Epithelial cell of esophagus (primary cell): ENCODE measurements at regions not wholly inside any gene's neighbourhood (a gene's known extent, or its start where the extent isn't known, plus 50 kb on each side); places are given as distances from the start of the nearest gene placed in this dataset.

ENCODE experiments used
- DNase-seq: peaks from one replicate; pipeline ENCODE4 v3.0.0; 2010; ENCODE audit warnings: low read depth
- H3K4me3 ChIP-seq: 2 replicates; pipeline ENCODE4 v1.5.1; 2011; ENCODE audit warnings: mild to moderate bottlenecking, low read length, control low read depth
- TF ChIP-seq, protein P1 (sequence below): IDR thresholded peaks from 2 replicates; pipeline ENCODE4 v1.5.1; 2011; ENCODE audit warnings: low read depth, mild to moderate bottlenecking, low read length, control low read depth, inconsistent platforms; ENCODE audit not compliant: insufficient read depth; ENCODE audit errors: missing control alignments

DNA sequence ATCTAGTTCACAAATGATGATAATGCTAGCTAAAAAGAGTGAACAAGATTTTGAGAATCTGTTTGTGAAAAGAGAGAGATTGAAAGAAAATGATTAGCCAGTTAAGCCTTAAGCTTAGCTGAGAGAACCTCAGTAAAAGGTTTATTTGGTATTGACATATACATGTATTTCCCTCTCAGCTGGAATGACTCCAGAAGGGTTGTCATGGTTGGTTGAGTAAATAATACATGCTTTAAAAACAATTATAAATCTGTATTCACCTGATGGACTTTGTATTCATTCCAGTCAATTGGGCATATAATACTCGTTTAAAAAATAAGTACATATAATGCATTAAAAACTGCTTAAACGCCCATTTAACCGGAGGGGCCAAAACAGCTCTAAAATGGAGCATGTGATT is 181.4 kb downstream of the GRB14 start:
- H3K4me3 ChIP-seq: no peak overlapping the region
- DNase-seq: no peak
- TF ChIP-seq, protein P1, sequence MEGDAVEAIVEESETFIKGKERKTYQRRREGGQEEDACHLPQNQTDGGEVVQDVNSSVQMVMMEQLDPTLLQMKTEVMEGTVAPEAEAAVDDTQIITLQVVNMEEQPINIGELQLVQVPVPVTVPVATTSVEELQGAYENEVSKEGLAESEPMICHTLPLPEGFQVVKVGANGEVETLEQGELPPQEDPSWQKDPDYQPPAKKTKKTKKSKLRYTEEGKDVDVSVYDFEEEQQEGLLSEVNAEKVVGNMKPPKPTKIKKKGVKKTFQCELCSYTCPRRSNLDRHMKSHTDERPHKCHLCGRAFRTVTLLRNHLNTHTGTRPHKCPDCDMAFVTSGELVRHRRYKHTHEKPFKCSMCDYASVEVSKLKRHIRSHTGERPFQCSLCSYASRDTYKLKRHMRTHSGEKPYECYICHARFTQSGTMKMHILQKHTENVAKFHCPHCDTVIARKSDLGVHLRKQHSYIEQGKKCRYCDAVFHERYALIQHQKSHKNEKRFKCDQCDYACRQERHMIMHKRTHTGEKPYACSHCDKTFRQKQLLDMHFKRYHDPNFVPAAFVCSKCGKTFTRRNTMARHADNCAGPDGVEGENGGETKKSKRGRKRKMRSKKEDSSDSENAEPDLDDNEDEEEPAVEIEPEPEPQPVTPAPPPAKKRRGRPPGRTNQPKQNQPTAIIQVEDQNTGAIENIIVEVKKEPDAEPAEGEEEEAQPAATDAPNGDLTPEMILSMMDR: no peak

DNA sequence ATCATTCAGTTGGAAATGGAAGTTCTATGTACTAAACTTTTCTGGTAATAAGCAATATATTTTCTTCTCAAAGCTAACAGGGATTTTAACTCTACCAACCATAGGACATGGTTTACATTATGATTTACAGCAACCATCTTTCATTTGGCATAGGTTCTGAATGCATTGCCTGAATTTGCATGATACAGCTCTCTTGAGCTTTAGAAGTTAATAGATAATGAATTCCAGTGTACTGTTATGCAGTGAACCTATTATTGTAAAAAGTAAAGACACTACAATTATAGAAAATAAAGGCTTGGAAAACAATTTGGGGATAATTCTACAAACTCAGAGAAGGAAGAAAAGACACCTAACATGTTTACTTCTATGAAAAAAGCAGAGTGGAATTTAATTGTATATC is 182.0 kb downstream of the GRB14 start:
- H3K4me3 ChIP-seq: no peak overlapping the region
- TF ChIP-seq, protein P1: no peak
- DNase-seq: no peak

DNA sequence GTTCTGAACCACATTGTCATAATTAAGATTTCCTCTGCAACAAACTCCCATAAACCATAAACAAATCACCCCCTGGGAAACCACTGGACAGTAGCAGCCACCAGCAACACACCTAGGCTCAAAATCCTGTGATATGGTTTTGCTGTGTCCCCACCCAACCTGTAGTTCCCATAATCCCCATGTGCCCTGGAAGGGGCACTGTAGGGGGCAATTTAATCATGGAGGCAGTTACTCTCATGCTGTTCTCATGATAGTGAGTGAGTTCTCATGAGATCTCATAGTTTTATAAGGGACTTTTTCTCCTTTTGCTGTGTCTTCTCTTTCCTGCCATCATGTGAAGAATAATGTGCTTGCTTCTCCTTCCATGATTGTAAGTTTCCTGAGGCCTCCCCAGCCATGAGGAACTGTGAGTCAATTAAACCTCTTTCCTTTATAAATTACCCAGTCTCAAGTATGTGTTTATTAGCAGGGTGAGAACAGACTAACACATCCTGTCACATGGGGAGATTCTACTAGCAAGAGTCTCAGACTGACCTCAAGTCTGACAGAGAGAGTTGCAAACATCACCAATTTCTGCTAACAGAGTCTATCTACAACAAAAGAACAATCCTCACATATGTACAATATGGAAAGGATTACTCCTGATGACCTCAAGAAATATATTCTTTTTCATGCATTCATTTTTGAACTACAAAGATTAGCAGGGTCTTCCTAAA is 182.6 kb downstream of the GRB14 start:
- no peak for DNase-seq
- TF ChIP-seq, protein P1: no peak
- no peak overlapping the region for H3K4me3 ChIP-seq

DNA sequence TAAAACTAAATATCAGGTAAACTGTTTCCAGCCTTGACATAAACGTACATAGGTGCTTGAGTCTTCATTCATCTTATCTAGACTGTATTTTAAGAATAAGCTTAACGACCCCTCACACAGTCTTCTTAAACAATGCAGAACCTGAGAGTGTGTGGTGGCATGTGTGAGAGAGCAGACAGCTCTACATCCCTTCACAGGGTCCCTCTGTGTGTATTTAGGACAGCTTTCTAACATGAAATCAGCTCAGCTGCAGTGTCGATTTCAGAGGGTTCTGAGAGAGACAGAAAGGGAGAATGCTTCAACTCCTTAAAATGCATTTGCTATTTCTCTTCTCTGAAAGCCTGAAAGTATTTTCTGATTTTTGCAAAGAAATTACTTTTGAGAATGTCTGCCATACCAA is 185.2 kb downstream of the GRB14 start:
- TF ChIP-seq, protein P1: no peak
- H3K4me3 ChIP-seq: no peak overlapping the region
- DNase-seq: no peak

DNA sequence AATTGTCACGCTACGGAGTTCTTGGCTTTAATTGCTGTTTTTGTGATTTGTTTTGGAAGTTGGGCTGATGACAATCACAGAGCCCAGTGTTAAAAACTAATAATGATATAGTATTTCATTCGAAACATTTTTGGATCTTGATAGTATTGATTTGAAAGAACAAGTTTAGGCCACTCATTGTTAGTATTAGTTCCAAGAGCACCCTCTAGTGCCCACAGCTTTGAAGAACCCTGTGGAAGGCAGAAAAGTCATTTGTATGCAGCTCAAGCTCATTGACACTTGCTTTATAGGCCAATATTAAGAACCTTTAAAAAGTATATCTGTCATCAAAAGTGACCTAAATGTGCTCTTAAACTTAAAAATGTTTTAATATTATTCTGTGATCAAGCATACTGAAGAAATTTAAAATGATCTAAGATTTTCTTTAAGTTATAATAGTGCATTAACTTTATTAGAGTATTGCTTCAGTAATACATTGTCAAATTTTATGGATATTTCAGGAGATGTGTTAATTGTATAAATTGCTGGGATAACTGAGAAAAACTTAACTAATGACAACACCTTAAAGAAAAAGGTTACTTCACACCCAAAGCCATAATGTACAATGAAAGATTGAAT is 191.0 kb downstream of the GRB14 start:
- TF ChIP-seq, protein P1: peak; percentile 78
- peak; percentile 59 for DNase-seq

DNA sequence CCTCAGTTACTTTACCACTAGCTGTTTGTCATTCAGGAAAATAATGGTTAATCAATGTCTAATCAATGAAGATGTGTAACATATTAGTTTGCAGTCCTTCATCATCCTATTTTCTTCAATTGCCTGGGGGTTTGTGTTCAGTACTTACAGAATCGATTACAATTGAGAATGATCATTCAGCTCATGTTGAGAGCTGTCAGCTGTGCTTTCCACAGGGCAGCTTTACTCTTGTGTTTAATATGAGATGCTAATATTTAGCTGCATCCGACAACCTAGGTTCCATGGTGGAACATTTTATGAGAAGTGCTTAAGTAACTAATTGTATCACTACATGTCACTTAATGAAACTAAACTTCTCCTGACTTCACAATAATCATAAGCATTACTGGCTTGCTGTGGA is 191.9 kb downstream of the GRB14 start:
- H3K4me3 ChIP-seq: no peak overlapping the region
- TF ChIP-seq, protein P1: no peak
- DNase-seq: no peak

More for the DNA sequence above, 191.0 kb downstream of the GRB14 start:
- H3K4me3 ChIP-seq: no peak overlapping the region

DNA sequence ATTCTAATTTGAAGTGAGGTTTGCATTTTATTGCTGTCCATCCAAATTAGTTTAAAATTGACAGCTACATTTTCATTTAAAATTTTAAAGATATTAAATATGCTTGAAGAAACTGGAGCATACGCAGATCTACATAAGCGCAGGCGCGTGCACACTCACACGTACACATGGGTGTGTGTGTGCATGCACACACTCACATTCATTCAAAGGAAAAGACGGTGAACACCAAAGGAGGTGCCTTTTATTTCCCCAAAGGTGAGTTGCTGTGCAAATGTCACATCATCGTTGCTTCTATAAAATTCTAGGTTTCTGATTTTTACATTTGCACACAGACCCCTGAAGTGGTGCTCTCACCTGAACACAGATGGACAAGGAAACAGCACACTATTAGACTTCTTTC is 194.2 kb downstream of the GRB14 start:
- H3K4me3 ChIP-seq: no peak overlapping the region
- no peak for DNase-seq
- TF ChIP-seq, protein P1: no peak
